Esophagus muscularis mucosa (tissue), 3 donors: ENCODE measurements at regions not wholly inside any gene's neighbourhood (a gene's known extent, or its start where the extent isn't known, plus 50 kb on each side); places are given as distances from the start of the nearest gene placed in this dataset.

Experiments used
- POLR2A ChIP-seq: fragments of 450-650 bp; IDR thresholded peaks from one replicate; pipeline ENCODE4 v1.6.1; 2017; ENCODE audit warnings: antibody characterized with exemption, moderate library complexity, mild to moderate bottlenecking, low read depth
- POLR2AphosphoS5 ChIP-seq, 2 donors: sonication (generic); formaldehyde crosslinking; IDR thresholded peaks; one replicate each; pipeline ENCODE4 v1.6.1; 2017; ENCODE audit warnings: antibody characterized with exemption in 2 of 2
- TF ChIP-seq, protein P1 (sequence below), 3 experiments: fragments of 200-600 bp in 2 of 3; fragments of 450-650 bp in 1 of 3; sonication (generic) in 2 of 3; IDR thresholded peaks; one replicate each; pipeline ENCODE4 v1.5.1; 2017 to 2019; ENCODE audit warnings: antibody characterized with exemption in 3 of 3, mild to moderate bottlenecking in 2 of 3, moderate library complexity in 1 of 3

DNA sequence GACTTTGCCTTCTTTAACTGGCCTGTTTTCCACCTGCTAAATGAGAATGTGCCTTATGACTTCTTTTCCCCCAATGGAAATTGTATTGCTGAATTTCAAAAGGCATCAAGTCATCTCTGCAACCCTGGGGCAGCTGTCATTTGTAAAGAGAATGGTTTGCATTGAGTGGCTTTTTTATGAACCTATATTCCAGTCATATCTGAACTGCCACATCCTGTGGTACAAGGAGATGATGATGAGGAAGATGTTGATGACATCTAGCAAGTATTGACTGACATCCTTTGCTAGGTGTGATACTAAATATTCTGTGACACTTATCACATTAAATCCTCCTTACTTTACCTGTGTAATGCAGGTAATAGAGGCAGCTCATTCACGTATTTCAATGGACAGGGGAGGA lies 88.3 kb upstream of the KIAA1217 start:
- TF ChIP-seq, protein P1, sequence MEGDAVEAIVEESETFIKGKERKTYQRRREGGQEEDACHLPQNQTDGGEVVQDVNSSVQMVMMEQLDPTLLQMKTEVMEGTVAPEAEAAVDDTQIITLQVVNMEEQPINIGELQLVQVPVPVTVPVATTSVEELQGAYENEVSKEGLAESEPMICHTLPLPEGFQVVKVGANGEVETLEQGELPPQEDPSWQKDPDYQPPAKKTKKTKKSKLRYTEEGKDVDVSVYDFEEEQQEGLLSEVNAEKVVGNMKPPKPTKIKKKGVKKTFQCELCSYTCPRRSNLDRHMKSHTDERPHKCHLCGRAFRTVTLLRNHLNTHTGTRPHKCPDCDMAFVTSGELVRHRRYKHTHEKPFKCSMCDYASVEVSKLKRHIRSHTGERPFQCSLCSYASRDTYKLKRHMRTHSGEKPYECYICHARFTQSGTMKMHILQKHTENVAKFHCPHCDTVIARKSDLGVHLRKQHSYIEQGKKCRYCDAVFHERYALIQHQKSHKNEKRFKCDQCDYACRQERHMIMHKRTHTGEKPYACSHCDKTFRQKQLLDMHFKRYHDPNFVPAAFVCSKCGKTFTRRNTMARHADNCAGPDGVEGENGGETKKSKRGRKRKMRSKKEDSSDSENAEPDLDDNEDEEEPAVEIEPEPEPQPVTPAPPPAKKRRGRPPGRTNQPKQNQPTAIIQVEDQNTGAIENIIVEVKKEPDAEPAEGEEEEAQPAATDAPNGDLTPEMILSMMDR (IDR thresholded peaks at IDR 0.05), result no peak
- TF ChIP-seq POLR2A (no peak), POLR2AphosphoS5 (IDR thresholded peaks at IDR 0.05) (no peak)
